Smooth muscle cell (in vitro differentiated cells): ENCODE measurements at regions not wholly inside any gene's neighbourhood (a gene's known extent, or its start where the extent isn't known, plus 50 kb on each side); places are given as distances from the start of the nearest gene placed in this dataset.
A peak's percentile ranks its signal among the peaks of the same experiment; 100 is the strongest.

Experiments
- DNase-seq: peaks from one replicate; lab custom pipeline; 2025; ENCODE audit not compliant: unreplicated experiment; lab: John Stamatoyannopoulos, UW
- H2AFZ ChIP-seq: fragments of 200-600 bp; sonication (generic); 2 replicates; pipeline ENCODE4 v1.6.0; 2016; ENCODE audit warnings: antibody characterized with exemption, low read depth, mild to moderate bottlenecking
- H3F3A ChIP-seq: fragments of 200-600 bp; sonication (generic); 2 replicates; pipeline ENCODE4 v1.6.0; 2017; ENCODE audit warnings: antibody characterized with exemption, low read depth
- H3K27ac ChIP-seq: fragments of 200-600 bp; sonication (generic); 2 replicates; pipeline ENCODE4 v1.5.1; 2016; ENCODE audit warnings: low read depth, mild to moderate bottlenecking
- H3K27me3 ChIP-seq: fragments of 200-600 bp; sonication (generic); 2 replicates; pipeline ENCODE4 v1.6.1; 2016; ENCODE audit warnings: low read depth, mild to moderate bottlenecking
- H3K36me3 ChIP-seq: fragments of 200-600 bp; sonication (generic); 2 replicates; pipeline ENCODE4 v1.5.1; 2016; ENCODE audit warnings: low read depth
- H3K4me1 ChIP-seq: fragments of 200-600 bp; sonication (generic); 2 replicates; pipeline ENCODE4 v1.5.1; 2016; ENCODE audit warnings: low read depth
- H3K4me2 ChIP-seq: fragments of 200-600 bp; sonication (generic); 2 replicates; pipeline ENCODE4 v1.6.0; 2016; ENCODE audit warnings: mild to moderate bottlenecking
- H3K4me3 ChIP-seq: fragments of 200-600 bp; sonication (generic); 2 replicates; pipeline ENCODE4 v1.5.1; 2016; ENCODE audit warnings: mild to moderate bottlenecking
- H3K79me2 ChIP-seq: fragments of 200-600 bp; sonication (generic); 2 replicates; pipeline ENCODE4 v1.6.0; 2016; ENCODE audit warnings: low read depth, mild to moderate bottlenecking
- H3K9ac ChIP-seq: fragments of 200-600 bp; sonication (generic); 2 replicates; pipeline ENCODE4 v1.6.0; 2016; ENCODE audit warnings: low read depth
- H3K9me3 ChIP-seq: fragments of 200-600 bp; sonication (generic); replicated peaks from 2 replicates; pipeline ENCODE4 v1.5.1; 2016; ENCODE audit warnings: low read depth
- H4K20me1 ChIP-seq: fragments of 200-600 bp; sonication (generic); 2 replicates; pipeline ENCODE4 v1.6.0; 2016; ENCODE audit warnings: low read depth
- CTCF ChIP-seq: fragments of 200-600 bp; sonication (generic); IDR thresholded peaks from 2 replicates; pipeline ENCODE4 v1.5.1; 2017; ENCODE audit warnings: borderline replicate concordance, mild to moderate bottlenecking, antibody characterized with exemption; ENCODE audit not compliant: insufficient read depth, poor library complexity, severe bottlenecking
- WGBS: methylation state at CpG from one replicate; pipeline ENCODE4 v1.1.7; 2016; ENCODE audit warnings: low lambda C conversion rate; 5-methylcytosine and 5-hydroxymethylcytosine counted together

GRCh38 chr13:94860981-94861407 lies 148.6 kb upstream of the SOX21 start:
- Histone ChIP-seq H3K9me3 (no peaks in the 10 kb centered on the region), H3K36me3 (no peaks in the 10 kb centered on the region), H3K4me1 (no peaks in the 10 kb centered on the region), H3K27me3 (peaks cover 16% of the 10 kb centered on the region), H4K20me1 (no peaks in the 10 kb centered on the region), H3K27ac (peak overlapping the region; percentile 40), H3K79me2 (no peaks in the 10 kb centered on the region), H3K4me2 (peak overlapping the region; percentile 75), H3K9ac (peak overlapping the region; percentile 41), H3K4me3 (peak overlapping the region; percentile 35), H3F3A (no peaks in the 10 kb centered on the region), H2AFZ (peak overlapping the region; percentile 96)
- TF ChIP-seq CTCF = no peak
- no peak for DNase-seq
- 60% methylated on average over 8 of the region's 8 CpGs for WGBS

GRCh38 chr13:94859811-94860210 lies 147.5 kb upstream of the SOX21 start:
- no peaks in the 10 kb centered on the region for H3K79me2 ChIP-seq
- H4K20me1 ChIP-seq = no peaks in the 10 kb centered on the region
- no peak overlapping the region for H3K9ac ChIP-seq
- no peak overlapping the region for H3K27ac ChIP-seq
- no peaks in the 10 kb centered on the region for H3K4me1 ChIP-seq
- DNase-seq = no peak
- H3F3A ChIP-seq = no peaks in the 10 kb centered on the region
- 84% methylated on average over 2 of the region's 2 CpGs for WGBS
- no peak overlapping the region for H3K4me2 ChIP-seq
- no peak overlapping the region for H3K4me3 ChIP-seq
- no peaks in the 10 kb centered on the region for H3K36me3 ChIP-seq
- peaks cover 15% of the 10 kb centered on the region for H3K27me3 ChIP-seq
- H3K9me3 ChIP-seq = no peaks in the 10 kb centered on the region
- no peak for TF ChIP-seq CTCF
- no peak overlapping the region for H2AFZ ChIP-seq

GRCh38 chr13:94859278-94859691 lies 146.9 kb upstream of the SOX21 start:
- peaks cover 10% of the 10 kb centered on the region for H3K27me3 ChIP-seq
- H4K20me1 ChIP-seq = no peaks in the 10 kb centered on the region
- no peaks in the 10 kb centered on the region for H3F3A ChIP-seq
- H3K4me3 ChIP-seq = no peak overlapping the region
- no peak overlapping the region for H3K27ac ChIP-seq
- no peaks in the 10 kb centered on the region for H3K36me3 ChIP-seq
- 53% methylated on average over 11 of the region's 11 CpGs for WGBS
- H3K79me2 ChIP-seq = no peaks in the 10 kb centered on the region
- H3K9ac ChIP-seq = no peak overlapping the region
- no peaks in the 10 kb centered on the region for H3K9me3 ChIP-seq
- H2AFZ ChIP-seq = no peak overlapping the region
- no peak for DNase-seq
- TF ChIP-seq CTCF = no peak
- H3K4me1 ChIP-seq = no peaks in the 10 kb centered on the region
- H3K4me2 ChIP-seq = no peak overlapping the region

- Histone ChIP-seq H4K20me1 (no peaks in the 10 kb centered on the region), H3K9me3 (no peaks in the 10 kb centered on the region), H3K4me3 (no peak overlapping the region), H3K4me2 (no peak overlapping the region), H3K79me2 (no peaks in the 10 kb centered on the region), H3K27me3 (peaks cover 7% of the 10 kb centered on the region), H3K9ac (no peak overlapping the region), H3F3A (no peaks in the 10 kb centered on the region), H2AFZ (no peak overlapping the region), H3K36me3 (no peaks in the 10 kb centered on the region), H3K4me1 (no peaks in the 10 kb centered on the region), H3K27ac (no peak overlapping the region)
- TF ChIP-seq CTCF = no peak
- 83% methylated on average over 4 of the region's 4 CpGs for WGBS
- DNase-seq = no peak
Observed at GRCh38 chr13:94858856-94859255, 146.5 kb upstream of the SOX21 start.
